Ovary (tissue), 3 donors: ENCODE measurements at regions not wholly inside any gene's neighbourhood (a gene's known extent, or its start where the extent isn't known, plus 50 kb on each side); places are given as distances from the start of the nearest gene placed in this dataset.

ENCODE experiments used
- CTCF ChIP-seq, 3 donors: fragments of 450-650 bp in 2 of 3; fragments of 200-600 bp in 1 of 3; IDR thresholded peaks; one replicate each; pipeline versions ENCODE4 v1.5.1 to v1.8.0; 2016 to 2022; ENCODE audit warnings: antibody characterized with exemption in 3 of 3, mild to moderate bottlenecking in 1 of 3
- POLR2A ChIP-seq: fragments of 450-650 bp; IDR thresholded peaks from one replicate; pipeline ENCODE4 v1.6.1; 2017; ENCODE audit warnings: antibody characterized with exemption, mild to moderate bottlenecking, moderate library complexity
- donor health status: DM: no; HTN: no; CAD: no.

- TF ChIP-seq CTCF (IDR thresholded peaks at IDR 0.05) (no peak), POLR2A (no peak)
These were observed 228.3 kb upstream of the TTC29 start for GRCh38 chr4:147173797-147174432.
